ENCODE measurements at regions not wholly inside any gene's neighbourhood (a gene's known extent, or its start where the extent isn't known, plus 50 kb on each side); places are given as distances from the start of the nearest gene placed in this dataset.

DNA sequence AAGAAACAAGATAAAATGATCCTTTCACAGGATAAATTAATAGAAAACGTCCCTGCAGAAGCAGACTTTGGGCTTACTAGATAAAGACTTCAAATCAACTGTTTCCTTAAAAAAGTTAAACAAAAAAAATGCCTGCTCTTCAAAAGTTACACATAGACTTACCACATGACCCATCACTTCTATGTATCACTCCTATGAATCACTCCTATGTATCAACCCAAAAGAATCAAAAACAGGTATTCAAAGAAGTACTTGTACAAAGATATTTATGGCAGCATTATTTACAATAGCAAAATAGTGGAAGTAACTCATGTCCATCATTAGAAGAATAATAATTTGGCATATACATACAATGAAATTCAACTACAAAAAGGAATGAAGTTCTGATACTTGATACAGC lies 56.3 kb upstream of the PRDM9 start:
- no peak overlapping the region for H3K9ac ChIP-seq (ENCODE audit: low read depth in 2 of 2, low read length in 2 of 2)

DNA sequence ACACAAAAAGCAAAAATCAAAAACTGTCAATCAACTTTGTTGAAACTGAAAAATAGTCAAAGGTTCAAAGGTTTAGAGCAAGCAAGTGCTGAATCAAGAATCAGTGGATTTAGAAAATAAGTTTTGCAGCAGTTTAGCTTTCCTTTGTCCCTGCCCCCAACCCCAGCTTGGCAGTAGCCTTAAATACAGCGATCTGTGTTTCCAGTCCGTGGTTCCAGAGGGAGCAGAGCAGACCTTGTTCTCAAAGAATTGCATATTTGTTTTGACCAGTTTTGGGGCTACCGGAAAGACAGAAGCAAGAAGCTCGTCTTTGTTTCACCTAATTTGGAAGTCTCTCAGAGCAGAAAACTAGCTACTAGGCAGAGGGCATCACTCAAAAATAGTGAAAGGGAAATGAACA lies 57.2 kb upstream of the PRDM9 start:
- intact Hi-C loops (cut with DNase I), result no loop called here
- H3K27me3 ChIP-seq, result no peaks in the 10 kb centered on the region
- H3K9ac ChIP-seq (ENCODE audit: low read depth in 2 of 2, low read length in 2 of 2), result no peak overlapping the region
- no peaks in the 10 kb centered on the region for H3K9me3 ChIP-seq
- H3K4me3 ChIP-seq, result no peak overlapping the region
- DNase-seq, result no peak
- no peak overlapping the region for H3K27ac ChIP-seq
- H3K36me3 ChIP-seq, result no peaks in the 10 kb centered on the region
- no peaks in the 10 kb centered on the region for H3K4me1 ChIP-seq
- TF ChIP-seq, protein P1, sequence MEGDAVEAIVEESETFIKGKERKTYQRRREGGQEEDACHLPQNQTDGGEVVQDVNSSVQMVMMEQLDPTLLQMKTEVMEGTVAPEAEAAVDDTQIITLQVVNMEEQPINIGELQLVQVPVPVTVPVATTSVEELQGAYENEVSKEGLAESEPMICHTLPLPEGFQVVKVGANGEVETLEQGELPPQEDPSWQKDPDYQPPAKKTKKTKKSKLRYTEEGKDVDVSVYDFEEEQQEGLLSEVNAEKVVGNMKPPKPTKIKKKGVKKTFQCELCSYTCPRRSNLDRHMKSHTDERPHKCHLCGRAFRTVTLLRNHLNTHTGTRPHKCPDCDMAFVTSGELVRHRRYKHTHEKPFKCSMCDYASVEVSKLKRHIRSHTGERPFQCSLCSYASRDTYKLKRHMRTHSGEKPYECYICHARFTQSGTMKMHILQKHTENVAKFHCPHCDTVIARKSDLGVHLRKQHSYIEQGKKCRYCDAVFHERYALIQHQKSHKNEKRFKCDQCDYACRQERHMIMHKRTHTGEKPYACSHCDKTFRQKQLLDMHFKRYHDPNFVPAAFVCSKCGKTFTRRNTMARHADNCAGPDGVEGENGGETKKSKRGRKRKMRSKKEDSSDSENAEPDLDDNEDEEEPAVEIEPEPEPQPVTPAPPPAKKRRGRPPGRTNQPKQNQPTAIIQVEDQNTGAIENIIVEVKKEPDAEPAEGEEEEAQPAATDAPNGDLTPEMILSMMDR (IDR thresholded peaks at IDR 0.05), result no peak

More for the DNA sequence above, 56.3 kb upstream of the PRDM9 start:
- DNase-seq, result no peak
- no peak overlapping the region for H3K27ac ChIP-seq
- intact Hi-C loops (cut with DNase I), result no loop called here
- no peak overlapping the region for H3K4me3 ChIP-seq
- no peaks in the 10 kb centered on the region for H3K4me1 ChIP-seq
- no peaks in the 10 kb centered on the region for H3K9me3 ChIP-seq
- TF ChIP-seq, protein P1 (IDR thresholded peaks at IDR 0.05), result no peak
- no peaks in the 10 kb centered on the region for H3K27me3 ChIP-seq
- no peaks in the 10 kb centered on the region for H3K36me3 ChIP-seq

DNA sequence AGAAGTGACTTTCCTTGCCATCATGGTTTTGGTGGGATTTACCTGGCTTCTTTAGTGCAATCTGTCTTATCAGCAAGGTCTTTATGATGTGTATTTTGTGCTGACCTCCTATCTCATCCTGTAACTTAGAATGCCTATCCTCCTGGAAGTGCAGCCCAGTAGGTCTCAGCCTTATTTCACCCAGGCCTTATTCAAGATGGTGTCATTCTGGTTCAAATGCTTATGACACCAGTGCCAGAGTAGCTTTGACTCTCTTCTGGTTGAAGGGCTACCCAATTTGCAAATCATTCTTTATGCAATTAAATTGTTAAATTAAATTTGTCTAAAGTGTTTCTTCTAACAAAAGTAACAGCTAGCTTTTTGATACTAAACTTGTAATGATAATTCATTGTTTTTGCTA lies 58.8 kb upstream of the PRDM9 start:
- intact Hi-C loops (cut with DNase I), result no loop called here
- TF ChIP-seq, protein P1 (IDR thresholded peaks at IDR 0.05), result no peak

DNA sequence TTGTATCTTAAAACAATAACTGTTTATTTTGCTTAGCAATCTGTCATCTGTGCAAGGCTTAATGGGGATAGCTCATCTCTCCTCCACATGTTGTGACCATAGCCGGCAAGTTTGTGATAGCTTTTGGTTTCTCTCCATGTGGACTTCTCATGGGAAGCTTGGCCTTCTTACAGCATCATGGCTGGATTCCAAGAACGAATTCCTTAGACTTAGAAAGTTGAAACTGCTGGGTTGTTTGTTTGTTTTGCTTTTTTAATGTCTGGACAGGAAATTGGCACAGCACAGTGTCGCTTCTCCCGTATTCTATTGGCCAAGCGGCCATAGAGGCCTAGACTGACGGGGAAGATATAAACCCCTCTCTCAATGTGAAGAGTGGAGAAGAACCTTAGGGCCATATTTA lies 61.0 kb upstream of the PRDM9 start:
- H3K27ac ChIP-seq, result no peak overlapping the region
- no peak for DNase-seq
- intact Hi-C loops (cut with DNase I), result no loop called here
- H3K4me1 ChIP-seq, result no peaks in the 10 kb centered on the region
- no peaks in the 10 kb centered on the region for H3K36me3 ChIP-seq
- H3K9me3 ChIP-seq, result no peaks in the 10 kb centered on the region
- TF ChIP-seq, protein P1 (IDR thresholded peaks at IDR 0.05), result no peak
- H3K9ac ChIP-seq (ENCODE audit: low read depth in 2 of 2, low read length in 2 of 2), result no peak overlapping the region
- H3K4me3 ChIP-seq, result no peak overlapping the region
- H3K27me3 ChIP-seq, result no peaks in the 10 kb centered on the region

More for the DNA sequence above, 58.8 kb upstream of the PRDM9 start:
- Histone ChIP-seq H3K27me3 (no peaks in the 10 kb centered on the region), H3K27ac (no peak overlapping the region), H3K36me3 (no peaks in the 10 kb centered on the region), H3K4me1 (no peaks in the 10 kb centered on the region), H3K9me3 (no peaks in the 10 kb centered on the region), H3K4me3 (no peak overlapping the region), H3K9ac (ENCODE audit: low read depth in 2 of 2, low read length in 2 of 2) (no peak overlapping the region)
- DNase-seq, result no peak

DNA sequence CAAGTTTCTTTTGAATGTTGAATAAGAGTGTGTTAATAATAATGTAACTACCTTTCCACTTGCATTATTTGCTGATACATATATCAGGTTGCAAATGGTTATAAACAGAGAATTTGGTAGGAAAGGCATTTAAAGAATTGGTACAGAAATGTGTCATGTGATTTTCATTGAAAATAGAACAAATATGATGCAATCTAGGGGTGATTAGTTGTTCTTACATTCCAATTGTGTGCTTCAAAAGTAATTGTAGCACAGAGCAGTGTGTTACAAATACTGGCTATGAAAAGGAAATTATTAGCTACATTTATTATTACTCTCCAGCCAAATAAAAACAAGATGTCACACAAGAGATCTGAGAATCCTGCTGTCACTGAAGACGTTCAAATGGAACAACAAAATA lies 61.8 kb upstream of the PRDM9 start:
- Histone ChIP-seq H3K9me3 (no peaks in the 10 kb centered on the region), H3K4me3 (no peak overlapping the region), H3K4me1 (no peaks in the 10 kb centered on the region), H3K27me3 (no peaks in the 10 kb centered on the region), H3K36me3 (no peaks in the 10 kb centered on the region), H3K27ac (no peak overlapping the region), H3K9ac (ENCODE audit: low read depth in 2 of 2, low read length in 2 of 2) (no peak overlapping the region)
- no peak for DNase-seq
- TF ChIP-seq, protein P1 (IDR thresholded peaks at IDR 0.05), result no peak
- intact Hi-C loops (cut with DNase I), result no loop called here

DNA sequence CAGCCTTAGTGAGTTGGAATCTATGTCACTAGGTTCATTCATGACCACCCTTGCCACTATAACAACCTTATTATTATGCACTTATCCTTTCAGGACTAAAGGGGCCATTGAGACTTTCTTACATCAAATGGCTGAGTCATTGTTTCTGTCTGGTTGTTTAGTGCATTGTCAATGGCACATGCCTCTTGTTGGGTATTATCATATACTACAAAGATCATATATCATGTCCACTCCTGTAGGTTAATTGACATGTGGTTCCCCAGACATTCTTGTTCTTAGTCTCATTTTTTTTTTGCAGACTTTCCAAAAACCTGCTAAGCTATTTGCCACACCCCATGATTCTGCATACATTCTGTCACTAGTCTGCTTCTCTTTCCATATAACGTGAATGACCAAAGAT lies 66.7 kb upstream of the PRDM9 start:
- no peak overlapping the region for H3K4me3 ChIP-seq
- H3K27ac ChIP-seq, result no peak overlapping the region
- no peaks in the 10 kb centered on the region for H3K27me3 ChIP-seq
- no peaks in the 10 kb centered on the region for H3K4me1 ChIP-seq
- intact Hi-C loops (cut with DNase I), result no loop called here
- DNase-seq, result no peak
- no peaks in the 10 kb centered on the region for H3K36me3 ChIP-seq
- H3K9ac ChIP-seq (ENCODE audit: low read depth in 2 of 2, low read length in 2 of 2), result no peak overlapping the region
- H3K9me3 ChIP-seq, result no peaks in the 10 kb centered on the region
- TF ChIP-seq, protein P1 (IDR thresholded peaks at IDR 0.05), result no peak

Data from colonic mucosa (tissue), 4 donors.